Neural progenitor cell (in vitro differentiated cells): ENCODE measurements at regions not wholly inside any gene's neighbourhood (a gene's known extent, or its start where the extent isn't known, plus 50 kb on each side); places are given as distances from the start of the nearest gene placed in this dataset.

ENCODE experiments used
- EZH2 ChIP-seq: fragments of 200-600 bp; sonication (generic); IDR thresholded peaks from 2 replicates; pipeline ENCODE4 v1.6.1; 2017; ENCODE audit warnings: antibody characterized with exemption, mild to moderate bottlenecking, moderate library complexity
- EZH2phosphoT487 ChIP-seq: fragments of 200-600 bp; sonication (generic); IDR thresholded peaks from 2 replicates; pipeline ENCODE4 v1.6.1; 2017; ENCODE audit warnings: antibody characterized with exemption
- TF ChIP-seq, protein P1 (sequence below): fragments of 200-600 bp; sonication (generic); IDR thresholded peaks from 2 replicates; pipeline ENCODE4 v1.5.1; 2017; ENCODE audit warnings: antibody characterized with exemption, mild to moderate bottlenecking

DNA sequence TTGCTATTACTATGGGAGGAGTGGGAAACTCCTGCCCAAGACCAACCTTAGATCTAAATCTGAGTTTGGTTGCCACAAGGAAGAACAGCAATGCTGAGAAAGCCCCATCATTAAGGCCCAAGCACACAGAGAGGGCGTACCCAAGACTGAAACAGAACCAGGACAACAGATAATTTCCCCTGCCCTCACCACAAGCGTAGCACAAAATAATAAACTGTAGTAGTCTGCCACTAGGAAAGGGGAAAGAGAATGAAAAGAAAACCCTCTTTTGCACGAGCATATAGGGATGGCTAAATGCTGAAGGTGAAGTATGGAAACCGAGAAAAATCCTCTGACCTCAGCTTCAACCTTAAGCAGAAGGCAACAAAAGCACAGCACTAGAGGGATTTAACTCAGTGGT, 76.5 kb upstream of the DHRS4 start:
- TF ChIP-seq, protein P1, sequence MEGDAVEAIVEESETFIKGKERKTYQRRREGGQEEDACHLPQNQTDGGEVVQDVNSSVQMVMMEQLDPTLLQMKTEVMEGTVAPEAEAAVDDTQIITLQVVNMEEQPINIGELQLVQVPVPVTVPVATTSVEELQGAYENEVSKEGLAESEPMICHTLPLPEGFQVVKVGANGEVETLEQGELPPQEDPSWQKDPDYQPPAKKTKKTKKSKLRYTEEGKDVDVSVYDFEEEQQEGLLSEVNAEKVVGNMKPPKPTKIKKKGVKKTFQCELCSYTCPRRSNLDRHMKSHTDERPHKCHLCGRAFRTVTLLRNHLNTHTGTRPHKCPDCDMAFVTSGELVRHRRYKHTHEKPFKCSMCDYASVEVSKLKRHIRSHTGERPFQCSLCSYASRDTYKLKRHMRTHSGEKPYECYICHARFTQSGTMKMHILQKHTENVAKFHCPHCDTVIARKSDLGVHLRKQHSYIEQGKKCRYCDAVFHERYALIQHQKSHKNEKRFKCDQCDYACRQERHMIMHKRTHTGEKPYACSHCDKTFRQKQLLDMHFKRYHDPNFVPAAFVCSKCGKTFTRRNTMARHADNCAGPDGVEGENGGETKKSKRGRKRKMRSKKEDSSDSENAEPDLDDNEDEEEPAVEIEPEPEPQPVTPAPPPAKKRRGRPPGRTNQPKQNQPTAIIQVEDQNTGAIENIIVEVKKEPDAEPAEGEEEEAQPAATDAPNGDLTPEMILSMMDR, result no peak
- TF ChIP-seq EZH2 (no peak), EZH2phosphoT487 (no peak)
